PC-9 (cell line): ENCODE measurements at regions not wholly inside any gene's neighbourhood (a gene's known extent, or its start where the extent isn't known, plus 50 kb on each side); places are given as distances from the start of the nearest gene placed in this dataset.

Source experiments
- BruUV-seq: library from RNA; stranded (reverse); fragments of 400-500 nt; replicated peaks from 2 replicates; lab custom pipeline; 2021; lab: Mats Ljungman, UMichigan
- CTCF ChIA-PET: fragments of 300-600 bp; sonication (Branson Sonifier 250); formaldehyde crosslinking; loops from one replicate; lab custom pipeline; 2022; ENCODE audit warnings: antibody characterized with exemption; lab: Charles Lee
- POLR2A ChIA-PET: fragments of 300-600 bp; sonication (Branson Sonifier 250); formaldehyde crosslinking; loops from one replicate; lab custom pipeline; 2022; ENCODE audit warnings: antibody characterized with exemption; ENCODE audit not compliant: unreplicated experiment; lab: Charles Lee
- DNase-seq, 2 experiments: peaks; one replicate each; pipeline versions ENCODE4 v3.0.0 to v3.0.0-alpha.2; 2015 to 2022; ENCODE audit warnings: mixed read lengths in 1 of 2
- H2AFZ ChIP-seq: fragments of 200-600 bp; sonication (generic); 2 replicates; pipeline ENCODE4 v1.8.1; 2017; ENCODE audit warnings: antibody characterized with exemption
- H3F3A ChIP-seq: fragments of 200-600 bp; sonication (generic); 2 replicates; pipeline ENCODE4 v1.8.1; 2017; ENCODE audit warnings: antibody characterized with exemption, mild to moderate bottlenecking, low read depth; ENCODE audit not compliant: insufficient read depth
- H3K27ac ChIP-seq: fragments of 200-600 bp; sonication (generic); 2 replicates; pipeline ENCODE4 v1.6.1; 2016; ENCODE audit warnings: mixed run types
- H3K27me3 ChIP-seq: fragments of 200-600 bp; sonication (generic); 2 replicates; pipeline ENCODE4 v1.6.1; 2016; ENCODE audit warnings: low read depth, mixed run types; ENCODE audit not compliant: insufficient read depth
- H3K36me3 ChIP-seq: fragments of 200-600 bp; sonication (generic); 2 replicates; pipeline ENCODE4 v1.6.1; 2016; ENCODE audit warnings: low read depth, mixed run types
- H3K4me1 ChIP-seq: fragments of 200-600 bp; sonication (generic); replicated peaks from 2 replicates; pipeline ENCODE4 v1.6.1; 2016; ENCODE audit warnings: mixed run types; ENCODE audit not compliant: insufficient read depth
- H3K4me2 ChIP-seq: fragments of 200-600 bp; sonication (generic); 2 replicates; pipeline ENCODE4 v1.6.1; 2017; ENCODE audit warnings: mixed run types
- H3K4me3 ChIP-seq: fragments of 200-600 bp; sonication (generic); 2 replicates; pipeline ENCODE4 v1.6.1; 2016; ENCODE audit warnings: mixed run types
- H3K79me2 ChIP-seq: fragments of 200-600 bp; sonication (generic); 2 replicates; pipeline ENCODE4 v1.6.1; 2017; ENCODE audit warnings: low read depth, mixed run types
- H3K9me2 ChIP-seq: fragments of 200-600 bp; sonication (generic); 2 replicates; pipeline ENCODE4 v1.8.1; 2017; ENCODE audit warnings: mild to moderate bottlenecking; ENCODE audit not compliant: insufficient read depth
- H3K9me3 ChIP-seq: fragments of 200-600 bp; sonication (generic); 2 replicates; pipeline ENCODE4 v1.8.1; 2016; ENCODE audit warnings: low read depth; ENCODE audit not compliant: insufficient read depth
- H4K20me1 ChIP-seq: fragments of 200-600 bp; sonication (generic); 2 replicates; pipeline ENCODE4 v1.8.1; 2017; ENCODE audit not compliant: insufficient read depth
- CTCF ChIP-seq: fragments of 200-600 bp; sonication (generic); conservative IDR thresholded peaks from 2 replicates; pipeline ENCODE4 v1.6.1; 2017; ENCODE audit warnings: mixed run types, antibody characterized with exemption, mild to moderate bottlenecking, moderate library complexity
- EZH2 ChIP-seq: fragments of 200-600 bp; sonication (generic); IDR thresholded peaks from 2 replicates; pipeline ENCODE4 v1.8.0; 2017; ENCODE audit warnings: antibody characterized with exemption, low read depth
- intact Hi-C: fragments of 100-400 bp; cut with micrococcal nuclease; formaldehyde crosslinking; loops from one replicate; pipeline ENCODE4 v1.10.0; 2022; ENCODE audit not compliant: unreplicated experiment

GRCh38 chrY:15775880-15776279 is 1251.6 kb downstream of the NLGN4Y start:
- Histone ChIP-seq H3K4me1 (no peaks in the 10 kb centered on the region), H3K79me2 (no peaks in the 10 kb centered on the region), H2AFZ (no peak overlapping the region), H3K27me3 (no peaks in the 10 kb centered on the region), H3K9me2 (no peaks in the 10 kb centered on the region), H3K4me2 (no peak overlapping the region), H3K36me3 (no peaks in the 10 kb centered on the region), H4K20me1 (no peaks in the 10 kb centered on the region), H3K9me3 (no peaks in the 10 kb centered on the region), H3K4me3 (no peak overlapping the region), H3F3A (no peaks in the 10 kb centered on the region), H3K27ac (no peak overlapping the region)
- intact Hi-C loops, result no loop called here
- ChIA-PET CTCF (no interaction called here), POLR2A (no interaction called here)
- BruUV-seq, result no TSS peak
- DNase-seq, result no peak
- TF ChIP-seq CTCF, result no peak
- TF ChIP-seq EZH2, result no peak

DNA sequence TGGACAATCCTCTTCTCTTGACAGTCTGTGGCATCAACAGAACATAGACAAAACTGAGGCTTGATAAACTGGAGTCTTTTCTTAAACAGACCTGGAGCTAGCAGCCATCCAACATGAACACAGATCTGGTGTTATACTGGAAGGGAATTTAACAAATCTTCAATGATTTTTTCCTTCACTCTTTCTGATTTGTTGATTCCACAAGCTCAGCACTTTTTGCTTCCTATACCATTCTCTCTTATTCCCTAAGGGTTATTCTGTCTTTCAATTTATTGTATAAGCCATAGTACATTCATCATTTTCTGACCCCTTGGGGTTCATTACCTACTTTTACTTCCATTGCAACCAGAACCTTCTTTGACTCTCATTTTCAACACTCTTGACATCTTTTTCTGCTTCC is 1255.6 kb downstream of the NLGN4Y start:
- POLR2A ChIA-PET, result no interaction called here
- no peak overlapping the region for H3K27ac ChIP-seq
- H2AFZ ChIP-seq, result no peak overlapping the region
- no peak for DNase-seq
- CTCF ChIA-PET, result no interaction called here
- H3K36me3 ChIP-seq, result no peaks in the 10 kb centered on the region
- no peak for TF ChIP-seq CTCF
- TF ChIP-seq EZH2, result no peak
- H3K9me3 ChIP-seq, result no peaks in the 10 kb centered on the region
- no peaks in the 10 kb centered on the region for H3K9me2 ChIP-seq
- H3K79me2 ChIP-seq, result no peaks in the 10 kb centered on the region
- no peaks in the 10 kb centered on the region for H4K20me1 ChIP-seq
- intact Hi-C loops, result no loop called here
- H3F3A ChIP-seq, result no peaks in the 10 kb centered on the region
- H3K4me3 ChIP-seq, result no peak overlapping the region
- no peaks in the 10 kb centered on the region for H3K4me1 ChIP-seq
- no peaks in the 10 kb centered on the region for H3K27me3 ChIP-seq
- no TSS peak for BruUV-seq
- H3K4me2 ChIP-seq, result no peak overlapping the region

DNA sequence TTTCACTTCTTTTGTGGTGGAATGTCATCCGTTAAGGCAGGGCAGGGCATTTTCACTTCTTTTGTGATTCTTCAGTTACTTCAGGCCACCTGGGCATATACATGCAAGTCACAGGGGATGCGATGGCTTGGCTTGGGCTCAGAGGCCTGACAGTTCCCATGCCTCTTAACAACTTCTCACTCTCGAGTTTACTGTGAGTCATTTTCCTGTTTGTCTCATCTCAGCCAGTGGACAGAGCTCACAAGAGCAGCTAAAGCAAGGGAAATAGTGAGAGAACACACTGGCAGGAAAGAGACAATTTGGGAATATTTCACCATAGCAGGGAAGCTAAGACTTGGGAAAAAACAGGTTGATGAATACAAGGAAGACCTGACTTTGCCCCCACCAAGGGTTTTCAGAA is 1275.7 kb downstream of the NLGN4Y start:
- no peak for DNase-seq
- no peak overlapping the region for H3K4me3 ChIP-seq
- no peaks in the 10 kb centered on the region for H3F3A ChIP-seq
- no peaks in the 10 kb centered on the region for H3K9me3 ChIP-seq
- ChIA-PET CTCF (no interaction called here), POLR2A (no interaction called here)
- no peaks in the 10 kb centered on the region for H4K20me1 ChIP-seq
- no peaks in the 10 kb centered on the region for H3K9me2 ChIP-seq
- TF ChIP-seq EZH2, result no peak
- no peak for TF ChIP-seq CTCF
- H3K27me3 ChIP-seq, result no peaks in the 10 kb centered on the region
- no peak overlapping the region for H2AFZ ChIP-seq
- no peaks in the 10 kb centered on the region for H3K36me3 ChIP-seq
- no peak overlapping the region for H3K4me2 ChIP-seq
- no peaks in the 10 kb centered on the region for H3K4me1 ChIP-seq
- intact Hi-C loops, result no loop called here
- no peak overlapping the region for H3K27ac ChIP-seq
- no peaks in the 10 kb centered on the region for H3K79me2 ChIP-seq
- BruUV-seq, result no TSS peak
